ENCODE measurements at regions not wholly inside any gene's neighbourhood (a gene's known extent, or its start where the extent isn't known, plus 50 kb on each side); places are given as distances from the start of the nearest gene placed in this dataset.

- peak overlapping the region in 1 of 2 donors; percentile 21 for H3K4me3 ChIP-seq
- H3K36me3 ChIP-seq: no peaks in the 10 kb centered on the region
- peak in 1 of 2 donors; percentile 28 for DNase-seq
- no peaks in the 10 kb centered on the region for H3K27me3 ChIP-seq
- no peak for TF ChIP-seq CTCF (IDR thresholded peaks at IDR 0.05)
- peaks cover 0 to 12% (median 1%) of the 10 kb centered on the region in 4 donors for H3K4me1 ChIP-seq
- peak overlapping the region; percentile 48 to 50 for H3K27ac ChIP-seq
- H3K9me3 ChIP-seq: no peaks in the 10 kb centered on the region
- intact Hi-C loops (cut with DNase I; ENCODE audit: low total_unique reads): no loop called here
Observed at GRCh38 chr2:54360055-54360792, 95.9 kb upstream of the SPTBN1 start.

- no peak overlapping the region for H3K27ac ChIP-seq
- H3K27me3 ChIP-seq: no peaks in the 10 kb centered on the region
- DNase-seq: no peak
- H3K9me3 ChIP-seq: peaks cover 0 to 9% (median 5%) of the 10 kb centered on the region in 3 donors
- intact Hi-C loops (cut with DNase I; ENCODE audit: low total_unique reads): no loop called here
- peaks cover 0 to 12% (median 1%) of the 10 kb centered on the region in 4 donors for H3K4me1 ChIP-seq
- no peak for TF ChIP-seq CTCF (IDR thresholded peaks at IDR 0.05)
- no peaks in the 10 kb centered on the region for H3K36me3 ChIP-seq
- H3K4me3 ChIP-seq: no peak overlapping the region
Observed at GRCh38 chr2:54364409-54364808, 91.7 kb upstream of the SPTBN1 start.

GRCh38 chr2:54365661-54366060 is 90.5 kb upstream of the SPTBN1 start:
- no peak for TF ChIP-seq CTCF (IDR thresholded peaks at IDR 0.05)
- H3K4me1 ChIP-seq: peaks cover 0 to 11% (median 3%) of the 10 kb centered on the region in 4 donors
- no peaks in the 10 kb centered on the region for H3K27me3 ChIP-seq
- H3K4me3 ChIP-seq: no peak overlapping the region
- intact Hi-C loops (cut with DNase I; ENCODE audit: low total_unique reads): no loop called here
- H3K36me3 ChIP-seq: no peaks in the 10 kb centered on the region
- no peak overlapping the region for H3K27ac ChIP-seq
- peaks cover 0 to 9% (median 5%) of the 10 kb centered on the region in 3 donors for H3K9me3 ChIP-seq
- DNase-seq: no peak

GRCh38 chr2:54366487-54367280 is 89.4 kb upstream of the SPTBN1 start:
- Histone ChIP-seq H3K9me3 (peaks cover 0 to 9% (median 5%) of the 10 kb centered on the region in 3 donors), H3K36me3 (no peaks in the 10 kb centered on the region), H3K27ac (no peak overlapping the region), H3K4me1 (peaks cover 0 to 18% (median 12%) of the 10 kb centered on the region in 4 donors), H3K27me3 (no peaks in the 10 kb centered on the region), H3K4me3 (no peak overlapping the region)
- intact Hi-C loops (cut with DNase I; ENCODE audit: low total_unique reads): no loop called here
- no peak for DNase-seq
- no peak for TF ChIP-seq CTCF (IDR thresholded peaks at IDR 0.05)

GRCh38 chr2:54370405-54371104 is 85.6 kb upstream of the SPTBN1 start:
- H3K27ac ChIP-seq: peak overlapping the region; percentile 20 to 67
- intact Hi-C loops (cut with DNase I; ENCODE audit: low total_unique reads): no loop called here

More at GRCh38 chr2:54370405-54371104, 85.6 kb upstream of the SPTBN1 start:
- no peak overlapping the region for H3K4me3 ChIP-seq
- H3K27me3 ChIP-seq: no peaks in the 10 kb centered on the region
- DNase-seq: peak in 1 of 2 donors; percentile 67
- peaks cover 0 to 26% (median 14%) of the 10 kb centered on the region in 4 donors for H3K4me1 ChIP-seq
- H3K9me3 ChIP-seq: peaks cover 0 to 9% (median 5%) of the 10 kb centered on the region in 3 donors
- no peaks in the 10 kb centered on the region for H3K36me3 ChIP-seq
- no peak for TF ChIP-seq CTCF (IDR thresholded peaks at IDR 0.05)
